HEK293 (cell line): ENCODE measurements at regions not wholly inside any gene's neighbourhood (a gene's known extent, or its start where the extent isn't known, plus 50 kb on each side); places are given as distances from the start of the nearest gene placed in this dataset.

Experiments
- CTCF ChIA-PET: fragments of 350-600 bp; formaldehyde crosslinking; extraction: SDS; loops from one replicate; lab custom pipeline; 2021; ENCODE audit warnings: antibody characterized with exemption; lab: Yijun Ruan, JAX
- POLR2A ChIA-PET: fragments of 300-600 bp; formaldehyde crosslinking; extraction: SDS; loops from one replicate; lab custom pipeline; 2020; ENCODE audit warnings: antibody characterized with exemption, inconsistent platforms; lab: Yijun Ruan, JAX
- H3K27ac ChIP-seq: fragments of 200-500 bp; sonication (Bioruptor generic); 2 replicates; pipeline ENCODE4 v1.5.1; 2014; ENCODE audit warnings: low read depth, low read length, control low read depth, inconsistent platforms; ENCODE audit errors: extremely low read depth
- H3K36me3 ChIP-seq, 2 experiments: fragments of 200-500 bp in 1 of 2; sonication (Bioruptor generic) in 1 of 2; 1 replicate in 1 of 2; 2 replicates in 1 of 2; pipeline ENCODE4 v1.5.1; 2014 to 2017; ENCODE audit warnings: inconsistent platforms in 2 of 2, low read length in 2 of 2; ENCODE audit not compliant: control insufficient read depth in 2 of 2, insufficient read depth in 1 of 2
- H3K4me1 ChIP-seq: fragments of 200-500 bp; sonication (Bioruptor generic); 2 replicates; pipeline ENCODE4 v1.5.1; 2014; ENCODE audit warnings: mild to moderate bottlenecking, low read length, inconsistent platforms; ENCODE audit not compliant: control insufficient read depth, insufficient read depth
- H3K4me3 ChIP-seq: 2 replicates; pipeline ENCODE4 v1.5.1; 2011; ENCODE audit warnings: low read depth, mild to moderate bottlenecking, control low read depth, low read length, moderate library complexity
- H3K9me3 ChIP-seq: fragments of 200-500 bp; sonication (Bioruptor generic); 2 replicates; pipeline ENCODE4 v1.5.1; 2014; ENCODE audit warnings: low read depth, low read length, inconsistent platforms; ENCODE audit not compliant: control insufficient read depth, insufficient read depth
- BCL11A ChIP-seq: fragments of 450-650 bp; formaldehyde crosslinking; IDR thresholded peaks from 2 replicates; pipeline ENCODE4 v1.5.1; 2016; ENCODE audit warnings: low read depth, missing biosample characterization, missing genetic modification characterization
- GLIS2 ChIP-seq: fragments of 450-650 bp; formaldehyde crosslinking; IDR thresholded peaks from 2 replicates; pipeline ENCODE4 v1.5.1; 2016; ENCODE audit warnings: missing biosample characterization, missing genetic modification characterization
- REPIN1 ChIP-seq: fragments of 450-650 bp; formaldehyde crosslinking; IDR thresholded peaks from 2 replicates; pipeline ENCODE4 v1.5.1; 2017; ENCODE audit warnings: missing biosample characterization, missing genetic modification characterization, low read depth
- REST ChIP-seq: fragments of 450-650 bp; formaldehyde crosslinking; IDR thresholded peaks from 2 replicates; pipeline ENCODE4 v1.5.1; 2016; ENCODE audit warnings: missing biosample characterization, missing genetic modification characterization
- SCRT2 ChIP-seq: fragments of 450-650 bp; formaldehyde crosslinking; IDR thresholded peaks from 2 replicates; pipeline ENCODE4 v1.5.1; 2016; ENCODE audit warnings: missing biosample characterization, missing genetic modification characterization
- TSHZ1 ChIP-seq: fragments of 450-650 bp; formaldehyde crosslinking; IDR thresholded peaks from 2 replicates; pipeline ENCODE4 v1.5.1; 2016; ENCODE audit warnings: missing biosample characterization, missing genetic modification characterization, borderline replicate concordance
- ZNF157 ChIP-seq: fragments of 450-650 bp; formaldehyde crosslinking; IDR thresholded peaks from 2 replicates; pipeline ENCODE4 v1.5.1; 2016; ENCODE audit warnings: missing biosample characterization, missing genetic modification characterization
- ZNF211 ChIP-seq: fragments of 450-650 bp; formaldehyde crosslinking; IDR thresholded peaks from 2 replicates; pipeline ENCODE4 v1.5.1; 2016; ENCODE audit warnings: low read depth, missing biosample characterization, missing genetic modification characterization
- ZNF26 ChIP-seq: fragments of 450-650 bp; formaldehyde crosslinking; IDR thresholded peaks from 2 replicates; pipeline ENCODE4 v1.5.1; 2016; ENCODE audit warnings: missing biosample characterization, missing genetic modification characterization
- ZNF292 ChIP-seq: fragments of 450-650 bp; formaldehyde crosslinking; IDR thresholded peaks from 2 replicates; pipeline ENCODE4 v1.5.1; 2016; ENCODE audit warnings: low read depth, missing biosample characterization, missing genetic modification characterization, borderline replicate concordance
- ZNF302 ChIP-seq: fragments of 450-650 bp; formaldehyde crosslinking; IDR thresholded peaks from 2 replicates; pipeline ENCODE4 v1.5.1; 2016; ENCODE audit warnings: missing biosample characterization, missing genetic modification characterization, low read depth
- ZNF394 ChIP-seq: fragments of 450-650 bp; formaldehyde crosslinking; IDR thresholded peaks from 2 replicates; pipeline ENCODE4 v1.5.1; 2016; ENCODE audit warnings: missing biosample characterization, missing genetic modification characterization, mild to moderate bottlenecking, moderate library complexity, borderline replicate concordance
- ZNF660 ChIP-seq: fragments of 450-650 bp; IDR thresholded peaks from 2 replicates; pipeline ENCODE4 v1.5.1; 2018; ENCODE audit warnings: missing biosample characterization, mild to moderate bottlenecking, missing genetic modification characterization

DNA sequence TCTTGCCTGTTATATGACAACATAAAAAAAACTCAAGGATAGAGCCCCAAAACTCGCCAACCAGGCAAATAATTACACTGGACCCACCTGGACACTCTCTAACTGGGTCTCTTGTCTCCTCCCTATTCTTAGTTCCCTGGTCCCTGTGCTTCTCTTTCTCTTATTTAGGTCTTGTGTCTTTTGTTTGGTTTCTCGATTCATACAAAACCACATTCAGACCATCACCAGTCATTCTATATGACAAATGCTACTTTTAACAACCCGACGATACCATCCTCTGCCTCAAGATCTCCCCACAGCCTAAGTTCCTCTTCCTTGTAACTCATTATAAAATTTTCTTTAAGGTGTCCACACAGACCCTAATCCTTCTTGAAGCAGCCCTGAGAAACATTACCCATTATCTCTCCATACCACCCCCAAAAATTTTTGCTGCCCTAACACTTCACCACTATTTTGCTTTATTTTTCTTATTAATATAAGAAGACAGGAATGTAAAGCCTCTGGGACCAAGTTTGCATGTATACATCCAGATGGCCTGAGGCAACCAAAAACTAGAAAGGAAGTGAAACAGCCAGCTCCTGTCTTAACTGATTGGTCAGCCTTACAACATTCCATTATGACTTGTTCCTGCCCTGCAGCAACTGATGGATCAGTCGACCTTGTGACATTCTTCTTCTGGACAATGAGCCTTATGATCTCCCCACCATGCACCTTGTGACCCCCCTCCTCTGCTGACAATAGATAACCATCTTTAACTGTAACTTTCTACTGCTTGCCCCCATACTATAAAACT, 638.2 kb downstream of the AMY1C start:
- H3K4me1 ChIP-seq: no peaks in the 10 kb centered on the region
- no peaks in the 10 kb centered on the region for H3K36me3 ChIP-seq
- ChIA-PET POLR2A (no interaction called here), CTCF (no interaction called here)
- H3K27ac ChIP-seq: no peak overlapping the region
- TF ChIP-seq ZNF302 (tag by site-specific recombination): no peak
- no peak for TF ChIP-seq ZNF26 (tag by site-specific recombination)
- TF ChIP-seq TSHZ1: no peak
- no peak for TF ChIP-seq BCL11A (tag by site-specific recombination)
- no peak for TF ChIP-seq SCRT2
- TF ChIP-seq ZNF292: no peak
- TF ChIP-seq ZNF660 (tag by site-specific recombination): no peak
- TF ChIP-seq ZNF394 (tag by site-specific recombination): no peak
- TF ChIP-seq REPIN1 (tag by site-specific recombination): no peak
- TF ChIP-seq ZNF157 (tag by site-specific recombination): no peak
- no peak for TF ChIP-seq ZNF211 (tag by site-specific recombination)
- no peaks in the 10 kb centered on the region for H3K9me3 ChIP-seq
- H3K4me3 ChIP-seq: no peak overlapping the region

DNA sequence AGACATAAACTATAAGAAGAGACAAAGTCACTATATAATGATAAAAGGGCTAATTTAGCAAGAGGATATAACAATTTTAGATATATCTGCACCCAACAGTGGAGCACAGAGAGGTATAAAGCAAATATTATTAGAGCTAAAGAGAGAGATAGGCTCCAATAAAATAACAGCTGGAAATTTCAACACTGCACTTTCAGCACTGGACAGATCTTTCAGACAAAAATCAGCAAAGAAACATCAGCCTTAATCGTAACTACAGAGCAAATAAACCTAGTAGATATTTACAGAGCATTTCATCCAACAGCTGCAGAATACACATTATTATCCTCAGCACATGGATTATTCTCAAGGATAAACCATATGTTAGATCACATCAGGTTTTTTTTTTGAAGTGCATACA, 642.9 kb downstream of the AMY1C start:
- H3K27ac ChIP-seq: no peak overlapping the region
- POLR2A ChIA-PET: no interaction called here
- TF ChIP-seq GLIS2 (no peak), REST (tag by site-specific recombination) (0 out of 2 replicates have a peak, but pooled peaks have one; percentile 19)

More for the DNA sequence above, 642.9 kb downstream of the AMY1C start:
- CTCF ChIA-PET: no interaction called here
- Histone ChIP-seq H3K36me3 (no peaks in the 10 kb centered on the region), H3K9me3 (no peaks in the 10 kb centered on the region), H3K4me1 (no peaks in the 10 kb centered on the region), H3K4me3 (no peak overlapping the region)
